ENCODE measurements at regions not wholly inside any gene's neighbourhood (a gene's known extent, or its start where the extent isn't known, plus 50 kb on each side); places are given as distances from the start of the nearest gene placed in this dataset.

GRCh38 chr4:123783151-123783790, 386.7 kb downstream of the SPRY1 start:
- H3K36me3 ChIP-seq (ENCODE audit: insufficient read depth, low read length): no peaks in the 10 kb centered on the region
- no peak overlapping the region for H3K9ac ChIP-seq (ENCODE audit: low read length)
- H3K9me3 ChIP-seq (ENCODE audit: low read length): no peaks in the 10 kb centered on the region
- no peaks in the 10 kb centered on the region for H3K79me2 ChIP-seq (ENCODE audit: insufficient read depth, low read length)
- no peaks in the 10 kb centered on the region for H4K20me1 ChIP-seq (ENCODE audit: insufficient read depth, low read length)
- no peak overlapping the region for H3K27ac ChIP-seq (ENCODE audit: low read depth, low read length, poor library complexity, severe bottlenecking)
- H3K4me1 ChIP-seq (ENCODE audit: insufficient read depth, low read length, severe bottlenecking): peaks cover 27% of the 10 kb centered on the region
- no peaks in the 10 kb centered on the region for H3F3A ChIP-seq (ENCODE audit: insufficient read depth, low read length)
- no peaks in the 10 kb centered on the region for H3K27me3 ChIP-seq (ENCODE audit: insufficient read depth, low read length)
- TF ChIP-seq CTCF (IDR thresholded peaks at IDR 0.05; ENCODE audit: low read length): no peak
- no peak for TF ChIP-seq EZH2 (IDR thresholded peaks at IDR 0.05; ENCODE audit: borderline replicate concordance, low read length)
- no peak overlapping the region for H2AFZ ChIP-seq (ENCODE audit: low read length)
- no peaks in the 10 kb centered on the region for H3K9me2 ChIP-seq (ENCODE audit: low read depth, low read length)
- H3K4me2 ChIP-seq (ENCODE audit: low read length): no peak overlapping the region
- no peak overlapping the region for H3K4me3 ChIP-seq (ENCODE audit: low read depth, low read length, poor library complexity, severe bottlenecking)

- no peak overlapping the region for H3K4me2 ChIP-seq (ENCODE audit: low read length)
Observed at GRCh38 chr4:123783921-123784320, 387.3 kb downstream of the SPRY1 start.

DNA sequence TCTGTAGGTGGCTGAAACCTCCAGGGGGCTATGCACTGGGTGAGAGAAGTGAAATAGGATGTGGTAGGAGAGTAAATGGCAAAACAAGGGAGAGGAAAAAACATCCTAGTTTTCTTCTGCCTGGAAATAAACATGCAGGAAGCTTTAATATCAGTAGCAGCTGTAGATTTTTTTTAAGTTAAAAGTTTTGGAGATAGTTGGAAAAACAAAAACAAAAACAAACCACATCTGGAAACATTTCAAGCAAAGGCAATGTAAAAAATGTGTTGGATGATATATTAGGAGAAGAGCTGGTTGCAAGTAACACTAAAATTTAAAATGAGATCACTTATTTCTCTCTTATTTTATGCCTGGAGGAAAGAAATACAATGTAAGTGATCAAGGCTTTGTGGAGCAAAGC, 388.0 kb downstream of the SPRY1 start:
- H3K27me3 ChIP-seq (ENCODE audit: insufficient read depth, low read length): no peaks in the 10 kb centered on the region
- H3K4me1 ChIP-seq (ENCODE audit: insufficient read depth, low read length, severe bottlenecking): peaks cover 27% of the 10 kb centered on the region
- H3K4me2 ChIP-seq (ENCODE audit: low read length): no peak overlapping the region
- H3K79me2 ChIP-seq (ENCODE audit: insufficient read depth, low read length): no peaks in the 10 kb centered on the region
- H3K9me3 ChIP-seq (ENCODE audit: low read length): no peaks in the 10 kb centered on the region
- no peak overlapping the region for H3K27ac ChIP-seq (ENCODE audit: low read depth, low read length, poor library complexity, severe bottlenecking)
- H3K9ac ChIP-seq (ENCODE audit: low read length): no peak overlapping the region
- H4K20me1 ChIP-seq (ENCODE audit: insufficient read depth, low read length): no peaks in the 10 kb centered on the region
- H3K4me3 ChIP-seq (ENCODE audit: low read depth, low read length, poor library complexity, severe bottlenecking): no peak overlapping the region
- no peaks in the 10 kb centered on the region for H3K36me3 ChIP-seq (ENCODE audit: insufficient read depth, low read length)
- no peaks in the 10 kb centered on the region for H3K9me2 ChIP-seq (ENCODE audit: low read depth, low read length)
- H2AFZ ChIP-seq (ENCODE audit: low read length): no peak overlapping the region; the same call in 1 of the 2 replicates
- TF ChIP-seq CTCF (IDR thresholded peaks at IDR 0.05; ENCODE audit: low read length): no peak
- no peak for TF ChIP-seq EZH2 (IDR thresholded peaks at IDR 0.05; ENCODE audit: borderline replicate concordance, low read length)
- no peaks in the 10 kb centered on the region for H3F3A ChIP-seq (ENCODE audit: insufficient read depth, low read length)

More at GRCh38 chr4:123783921-123784320, 387.3 kb downstream of the SPRY1 start:
- no peak overlapping the region; the same call in 1 of the 2 replicates for H2AFZ ChIP-seq (ENCODE audit: low read length)
- H3K4me3 ChIP-seq (ENCODE audit: low read depth, low read length, poor library complexity, severe bottlenecking): no peak overlapping the region
- no peaks in the 10 kb centered on the region for H3K27me3 ChIP-seq (ENCODE audit: insufficient read depth, low read length)
- H3K4me1 ChIP-seq (ENCODE audit: insufficient read depth, low read length, severe bottlenecking): peaks cover 27% of the 10 kb centered on the region
- no peaks in the 10 kb centered on the region for H3K9me3 ChIP-seq (ENCODE audit: low read length)
- no peak overlapping the region for H3K27ac ChIP-seq (ENCODE audit: low read depth, low read length, poor library complexity, severe bottlenecking)
- no peaks in the 10 kb centered on the region for H3F3A ChIP-seq (ENCODE audit: insufficient read depth, low read length)
- H4K20me1 ChIP-seq (ENCODE audit: insufficient read depth, low read length): no peaks in the 10 kb centered on the region
- H3K79me2 ChIP-seq (ENCODE audit: insufficient read depth, low read length): no peaks in the 10 kb centered on the region
- no peak overlapping the region for H3K9ac ChIP-seq (ENCODE audit: low read length)
- no peaks in the 10 kb centered on the region for H3K9me2 ChIP-seq (ENCODE audit: low read depth, low read length)
- TF ChIP-seq EZH2 (IDR thresholded peaks at IDR 0.05; ENCODE audit: borderline replicate concordance, low read length) (no peak), CTCF (IDR thresholded peaks at IDR 0.05; ENCODE audit: low read length) (no peak)
- H3K36me3 ChIP-seq (ENCODE audit: insufficient read depth, low read length): no peaks in the 10 kb centered on the region
